ENCODE measurements at regions not wholly inside any gene's neighbourhood (a gene's known extent, or its start where the extent isn't known, plus 50 kb on each side); places are given as distances from the start of the nearest gene placed in this dataset.

DNA sequence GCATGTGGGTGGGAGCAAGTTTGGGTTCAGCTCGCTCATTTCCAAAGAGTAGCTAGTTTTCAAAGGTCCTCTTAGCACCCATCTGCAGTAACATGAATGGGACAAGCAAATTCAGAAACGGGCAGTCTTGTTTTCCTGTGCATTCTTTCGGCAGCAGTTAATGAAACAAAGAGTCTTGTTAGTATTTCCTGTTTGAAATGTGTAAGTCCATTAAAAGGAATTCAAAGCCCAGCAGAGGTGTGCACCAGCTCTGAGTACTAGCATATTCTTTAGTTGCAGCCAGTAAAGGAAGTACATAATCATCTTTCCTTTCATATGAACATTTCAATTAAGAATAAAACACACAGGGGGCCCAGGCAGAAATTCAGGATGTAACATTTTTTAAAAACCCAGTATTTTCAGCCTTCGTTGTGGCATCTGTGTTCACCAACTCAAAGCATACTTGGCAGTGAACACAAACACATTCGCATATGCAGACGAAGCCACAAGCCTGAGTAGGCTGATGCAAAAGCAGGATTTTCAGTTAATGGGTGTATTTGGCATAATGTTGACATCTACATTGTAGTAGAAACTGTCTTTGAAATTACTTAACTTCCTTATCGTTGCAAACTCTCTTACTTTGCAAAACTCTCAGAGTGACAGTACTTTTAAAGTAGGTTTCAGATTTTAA is 570.0 kb upstream of the FLRT2 start:
- BruUV-seq (replicated peaks): no TSS peak
- CTCF ChIA-PET: no interaction called here
- Histone ChIP-seq H3K4me3 (ENCODE audit: low read depth in 2 of 2, low read length in 2 of 2) (no peak overlapping the region), H3K36me3 (ENCODE audit: control insufficient read depth, insufficient read depth, low read length) (no peaks in the 10 kb centered on the region), H3K9me3 (ENCODE audit: control insufficient read depth, insufficient read depth, low read depth, low read length) (no peaks in the 10 kb centered on the region), H3K27ac (ENCODE audit: low read length) (no peak overlapping the region), H3K27me3 (ENCODE audit: control insufficient read depth, insufficient read depth, low read length) (no peaks in the 10 kb centered on the region), H3K4me1 (ENCODE audit: control insufficient read depth, insufficient read depth, low read length) (no peaks in the 10 kb centered on the region)
- ATAC-seq: no peak
- TF ChIP-seq, protein P1, sequence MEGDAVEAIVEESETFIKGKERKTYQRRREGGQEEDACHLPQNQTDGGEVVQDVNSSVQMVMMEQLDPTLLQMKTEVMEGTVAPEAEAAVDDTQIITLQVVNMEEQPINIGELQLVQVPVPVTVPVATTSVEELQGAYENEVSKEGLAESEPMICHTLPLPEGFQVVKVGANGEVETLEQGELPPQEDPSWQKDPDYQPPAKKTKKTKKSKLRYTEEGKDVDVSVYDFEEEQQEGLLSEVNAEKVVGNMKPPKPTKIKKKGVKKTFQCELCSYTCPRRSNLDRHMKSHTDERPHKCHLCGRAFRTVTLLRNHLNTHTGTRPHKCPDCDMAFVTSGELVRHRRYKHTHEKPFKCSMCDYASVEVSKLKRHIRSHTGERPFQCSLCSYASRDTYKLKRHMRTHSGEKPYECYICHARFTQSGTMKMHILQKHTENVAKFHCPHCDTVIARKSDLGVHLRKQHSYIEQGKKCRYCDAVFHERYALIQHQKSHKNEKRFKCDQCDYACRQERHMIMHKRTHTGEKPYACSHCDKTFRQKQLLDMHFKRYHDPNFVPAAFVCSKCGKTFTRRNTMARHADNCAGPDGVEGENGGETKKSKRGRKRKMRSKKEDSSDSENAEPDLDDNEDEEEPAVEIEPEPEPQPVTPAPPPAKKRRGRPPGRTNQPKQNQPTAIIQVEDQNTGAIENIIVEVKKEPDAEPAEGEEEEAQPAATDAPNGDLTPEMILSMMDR (IDR thresholded peaks at IDR 0.05): no peak
- TF ChIP-seq TCF7L2 (IDR thresholded peaks at IDR 0.05; ENCODE audit: low read depth, low read length): no peak
- TF ChIP-seq, protein P2, sequence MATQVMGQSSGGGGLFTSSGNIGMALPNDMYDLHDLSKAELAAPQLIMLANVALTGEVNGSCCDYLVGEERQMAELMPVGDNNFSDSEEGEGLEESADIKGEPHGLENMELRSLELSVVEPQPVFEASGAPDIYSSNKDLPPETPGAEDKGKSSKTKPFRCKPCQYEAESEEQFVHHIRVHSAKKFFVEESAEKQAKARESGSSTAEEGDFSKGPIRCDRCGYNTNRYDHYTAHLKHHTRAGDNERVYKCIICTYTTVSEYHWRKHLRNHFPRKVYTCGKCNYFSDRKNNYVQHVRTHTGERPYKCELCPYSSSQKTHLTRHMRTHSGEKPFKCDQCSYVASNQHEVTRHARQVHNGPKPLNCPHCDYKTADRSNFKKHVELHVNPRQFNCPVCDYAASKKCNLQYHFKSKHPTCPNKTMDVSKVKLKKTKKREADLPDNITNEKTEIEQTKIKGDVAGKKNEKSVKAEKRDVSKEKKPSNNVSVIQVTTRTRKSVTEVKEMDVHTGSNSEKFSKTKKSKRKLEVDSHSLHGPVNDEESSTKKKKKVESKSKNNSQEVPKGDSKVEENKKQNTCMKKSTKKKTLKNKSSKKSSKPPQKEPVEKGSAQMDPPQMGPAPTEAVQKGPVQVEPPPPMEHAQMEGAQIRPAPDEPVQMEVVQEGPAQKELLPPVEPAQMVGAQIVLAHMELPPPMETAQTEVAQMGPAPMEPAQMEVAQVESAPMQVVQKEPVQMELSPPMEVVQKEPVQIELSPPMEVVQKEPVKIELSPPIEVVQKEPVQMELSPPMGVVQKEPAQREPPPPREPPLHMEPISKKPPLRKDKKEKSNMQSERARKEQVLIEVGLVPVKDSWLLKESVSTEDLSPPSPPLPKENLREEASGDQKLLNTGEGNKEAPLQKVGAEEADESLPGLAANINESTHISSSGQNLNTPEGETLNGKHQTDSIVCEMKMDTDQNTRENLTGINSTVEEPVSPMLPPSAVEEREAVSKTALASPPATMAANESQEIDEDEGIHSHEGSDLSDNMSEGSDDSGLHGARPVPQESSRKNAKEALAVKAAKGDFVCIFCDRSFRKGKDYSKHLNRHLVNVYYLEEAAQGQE (IDR thresholded peaks at IDR 0.05; ENCODE audit: insufficient read depth in 1 of 2, low read depth in 2 of 2, low read length in 1 of 2): no peak
- no peak for TF ChIP-seq SIN3A (IDR thresholded peaks at IDR 0.05; ENCODE audit: borderline replicate concordance, insufficient read depth, low read depth, low read length)
- no peak for TF ChIP-seq POLR2AphosphoS5 (IDR thresholded peaks at IDR 0.05; ENCODE audit: low read depth, low read length)
- POLR2A ChIA-PET: no interaction called here
- intact Hi-C loops (cut with micrococcal nuclease; ENCODE audit: unreplicated experiment) (no loop called here), in situ Hi-C loops (cut with HindIII; ENCODE audit: low pct_unique_long_range_greater_than_20kb, low sequenced_read_pairs) (no loop called here)
- DNase-seq (ENCODE audit: low read depth, low spot score): no peak

DNA sequence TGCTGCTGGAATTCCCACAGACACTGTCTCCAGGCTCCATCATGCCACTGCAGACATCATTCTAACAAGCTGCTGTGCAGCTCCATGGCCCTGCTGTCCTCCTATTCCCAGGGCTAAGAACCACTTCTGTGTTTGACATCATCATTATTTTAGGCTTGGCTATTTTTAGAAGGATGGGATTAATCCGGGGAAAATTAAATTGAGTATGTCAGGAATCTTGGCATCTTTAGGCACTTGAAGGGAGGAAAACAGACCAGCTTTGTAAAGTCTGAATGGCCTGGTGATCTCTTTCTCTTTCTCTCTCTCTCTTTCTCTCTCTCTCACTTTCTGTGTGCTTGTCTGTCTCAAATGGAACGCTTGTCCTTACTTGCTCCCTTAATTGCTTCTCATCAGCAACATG is 568.3 kb upstream of the FLRT2 start:
- no peak overlapping the region for H3K27ac ChIP-seq (ENCODE audit: low read length)
- BruUV-seq (replicated peaks): no TSS peak
- TF ChIP-seq, protein P2 (IDR thresholded peaks at IDR 0.05; ENCODE audit: insufficient read depth in 1 of 2, low read depth in 2 of 2, low read length in 1 of 2): no peak
- no peak for TF ChIP-seq POLR2AphosphoS5 (IDR thresholded peaks at IDR 0.05; ENCODE audit: low read depth, low read length)
- TF ChIP-seq TCF7L2 (IDR thresholded peaks at IDR 0.05; ENCODE audit: low read depth, low read length): no peak
- TF ChIP-seq SIN3A (IDR thresholded peaks at IDR 0.05; ENCODE audit: borderline replicate concordance, insufficient read depth, low read depth, low read length): no peak
- CTCF ChIA-PET: no interaction called here
- no peaks in the 10 kb centered on the region for H3K36me3 ChIP-seq (ENCODE audit: control insufficient read depth, insufficient read depth, low read length)
- DNase-seq (ENCODE audit: low read depth, low spot score) (no peak), ATAC-seq (no peak)
- H3K4me3 ChIP-seq (ENCODE audit: low read depth in 2 of 2, low read length in 2 of 2): no peak overlapping the region
- in situ Hi-C loops (cut with HindIII; ENCODE audit: low pct_unique_long_range_greater_than_20kb, low sequenced_read_pairs): no loop called here
- no peaks in the 10 kb centered on the region for H3K27me3 ChIP-seq (ENCODE audit: control insufficient read depth, insufficient read depth, low read length)
- H3K9me3 ChIP-seq (ENCODE audit: control insufficient read depth, insufficient read depth, low read depth, low read length): no peaks in the 10 kb centered on the region
- intact Hi-C loops (cut with micrococcal nuclease; ENCODE audit: unreplicated experiment): no loop called here
- POLR2A ChIA-PET: no interaction called here
- H3K4me1 ChIP-seq (ENCODE audit: control insufficient read depth, insufficient read depth, low read length): no peaks in the 10 kb centered on the region
